Common myeloid progenitor, CD34-positive (primary cell): ENCODE measurements at regions not wholly inside any gene's neighbourhood (a gene's known extent, or its start where the extent isn't known, plus 50 kb on each side); places are given as distances from the start of the nearest gene placed in this dataset.

ENCODE experiments used
- CTCF ChIA-PET: fragments of 350-600 bp; sonication (Branson Sonifier 250); formaldehyde crosslinking; loops from one replicate; lab custom pipeline; 2021; ENCODE audit warnings: antibody characterized with exemption; lab: Charles Lee
- POLR2A ChIA-PET: fragments of 350-600 bp; sonication (Branson Sonifier 250); formaldehyde crosslinking; loops from one replicate; lab custom pipeline; 2021; ENCODE audit warnings: antibody characterized with exemption; lab: Charles Lee
- DNase-seq, 3 donors: peaks; one replicate each; pipeline versions ENCODE4 v3.0.0 to v3.0.0-alpha.2; 2013
- H3K27ac ChIP-seq, 2 experiments: 1 replicate in 1 of 2; 2 replicates in 1 of 2; pipeline ENCODE4 v1.7.0; 2013; ENCODE audit warnings: inconsistent platforms in 2 of 2, low read length in 2 of 2, mild to moderate bottlenecking in 2 of 2, low read depth in 1 of 2, moderate library complexity in 1 of 2; ENCODE audit not compliant: severe bottlenecking in 2 of 2, insufficient read depth in 1 of 2, poor library complexity in 1 of 2
- H3K27me3 ChIP-seq, 5 experiments: replicated peaks in 2 of 5; 1 replicate in 3 of 5; 2 replicates in 2 of 5; pipeline versions ENCODE4 v1.6.1 to v1.7.0; 2013; ENCODE audit warnings: low read length in 4 of 5, mild to moderate bottlenecking in 2 of 5, moderate library complexity in 2 of 5, inconsistent platforms in 1 of 5; ENCODE audit not compliant: insufficient read depth in 5 of 5, control insufficient read depth in 4 of 5
- H3K36me3 ChIP-seq, 4 experiments: 1 replicate in 2 of 4; 2 replicates in 2 of 4; pipeline versions ENCODE4 v1.6.1 to v1.7.0; 2013; ENCODE audit warnings: low read length in 3 of 4, control low read depth in 1 of 4, mild to moderate bottlenecking in 1 of 4; ENCODE audit not compliant: control insufficient read depth in 4 of 4, insufficient read depth in 4 of 4
- H3K4me1 ChIP-seq, 4 experiments: 1 replicate in 3 of 4; 2 replicates in 1 of 4; pipeline versions ENCODE4 v1.6.1 to v1.7.1; 2013; ENCODE audit warnings: low read length in 3 of 4, mild to moderate bottlenecking in 3 of 4, control low read depth in 1 of 4, inconsistent platforms in 1 of 4, moderate library complexity in 1 of 4; ENCODE audit not compliant: control insufficient read depth in 4 of 4, insufficient read depth in 4 of 4; ENCODE audit errors: control extremely low read depth in 1 of 4
- H3K4me3 ChIP-seq, 7 experiments: 1 replicate in 4 of 7; 2 replicates in 3 of 7; pipeline versions ENCODE4 v1.5.1 to v1.7.0; 2013; ENCODE audit warnings: mild to moderate bottlenecking in 7 of 7, low read length in 6 of 7, moderate library complexity in 6 of 7, inconsistent platforms in 2 of 7, low read depth in 2 of 7, control low read depth in 1 of 7; ENCODE audit not compliant: insufficient read depth in 4 of 7, control insufficient read depth in 1 of 7; ENCODE audit errors: extremely low read depth in 1 of 7
- H3K9me3 ChIP-seq, 5 experiments: 1 replicate in 4 of 5; 2 replicates in 1 of 5; pipeline versions ENCODE4 v1.6.1 to v1.7.1; 2013; ENCODE audit warnings: low read length in 4 of 5, mild to moderate bottlenecking in 2 of 5, inconsistent platforms in 1 of 5, low read depth in 1 of 5, moderate library complexity in 1 of 5; ENCODE audit not compliant: control insufficient read depth in 4 of 5, insufficient read depth in 2 of 5; ENCODE audit errors: control extremely low read depth in 1 of 5
- WGBS: methylation state at CpG from one replicate; pipeline ENCODE4 v1.1.5; 2013; ENCODE audit not compliant: insufficient coverage; 5-methylcytosine and 5-hydroxymethylcytosine counted together

- 76% methylated on average over 4 of the region's 4 CpGs for WGBS
- H3K4me3 ChIP-seq, result no peak overlapping the region
- no peak overlapping the region for H3K27ac ChIP-seq
- CTCF ChIA-PET, result no interaction called here
- H3K27me3 ChIP-seq, result peaks cover 0 to 89% (median 14%) of the 10 kb centered on the region in 5 experiments
- no peaks in the 10 kb centered on the region for H3K4me1 ChIP-seq
- H3K36me3 ChIP-seq, result no peaks in the 10 kb centered on the region
- POLR2A ChIA-PET, result no interaction called here
- peak in 1 of 3 donors; percentile 1 for DNase-seq
- peaks cover 0 to 3% (median 0%) of the 10 kb centered on the region in 5 experiments for H3K9me3 ChIP-seq
Observed at GRCh38 chr1:30315185-30315960, 408.0 kb downstream of the MATN1 start.

GRCh38 chr1:30314591-30314990, 408.8 kb downstream of the MATN1 start:
- 72% methylated on average over 4 of the region's 5 CpGs for WGBS
- Histone ChIP-seq H3K4me1 (no peaks in the 10 kb centered on the region), H3K36me3 (no peaks in the 10 kb centered on the region), H3K27me3 (peaks cover 0 to 86% (median 14%) of the 10 kb centered on the region in 5 experiments), H3K27ac (no peak overlapping the region), H3K9me3 (peaks cover 0 to 3% (median 0%) of the 10 kb centered on the region in 5 experiments), H3K4me3 (no peak overlapping the region)
- POLR2A ChIA-PET, result no interaction called here
- no peak for DNase-seq
- CTCF ChIA-PET, result no interaction called here

GRCh38 chr1:30313584-30313983, 409.8 kb downstream of the MATN1 start:
- Histone ChIP-seq H3K27me3 (peaks cover 0 to 76% (median 14%) of the 10 kb centered on the region in 5 experiments), H3K36me3 (no peaks in the 10 kb centered on the region), H3K4me3 (no peak overlapping the region), H3K27ac (no peak overlapping the region), H3K4me1 (no peaks in the 10 kb centered on the region), H3K9me3 (peaks cover 0 to 3% (median 0%) of the 10 kb centered on the region in 5 experiments)
- no peak for DNase-seq
- ChIA-PET POLR2A (no interaction called here), CTCF (no interaction called here)
- WGBS, result 81% methylated on average over 5 of the region's 5 CpGs

GRCh38 chr1:30313176-30313575, 410.2 kb downstream of the MATN1 start:
- DNase-seq, result no peak
- H3K9me3 ChIP-seq, result peaks cover 0 to 4% (median 0%) of the 10 kb centered on the region in 5 experiments
- no peaks in the 10 kb centered on the region for H3K36me3 ChIP-seq
- H3K4me3 ChIP-seq, result no peak overlapping the region
- H3K4me1 ChIP-seq, result no peaks in the 10 kb centered on the region
- WGBS, result 89% methylated on average over 6 of the region's 6 CpGs
- ChIA-PET CTCF (no interaction called here), POLR2A (no interaction called here)
- no peak overlapping the region for H3K27ac ChIP-seq
- H3K27me3 ChIP-seq, result peaks cover 0 to 76% (median 13%) of the 10 kb centered on the region in 5 experiments

GRCh38 chr1:30312226-30312625, 411.2 kb downstream of the MATN1 start:
- H3K4me3 ChIP-seq, result no peak overlapping the region
- H3K27ac ChIP-seq, result no peak overlapping the region
- CTCF ChIA-PET, result no interaction called here
- peaks cover 0 to 7% (median 0%) of the 10 kb centered on the region in 5 experiments for H3K9me3 ChIP-seq
- 85% methylated on average over 6 of the region's 7 CpGs for WGBS
- DNase-seq, result no peak
- peaks cover 0 to 75% (median 10%) of the 10 kb centered on the region in 5 experiments for H3K27me3 ChIP-seq
- no peaks in the 10 kb centered on the region for H3K4me1 ChIP-seq
- H3K36me3 ChIP-seq, result no peaks in the 10 kb centered on the region
- POLR2A ChIA-PET, result no interaction called here

GRCh38 chr1:30311749-30312148, 411.6 kb downstream of the MATN1 start:
- H3K36me3 ChIP-seq, result no peaks in the 10 kb centered on the region
- POLR2A ChIA-PET, result no interaction called here
- WGBS, result 100% methylated on average over 1 of the region's 1 CpG
- no peak overlapping the region for H3K27ac ChIP-seq
- no peak for DNase-seq
- H3K4me3 ChIP-seq, result no peak overlapping the region
- peaks cover 0 to 7% (median 0%) of the 10 kb centered on the region in 5 experiments for H3K9me3 ChIP-seq
- H3K4me1 ChIP-seq, result no peaks in the 10 kb centered on the region
- CTCF ChIA-PET, result no interaction called here
- peaks cover 0 to 74% (median 7%) of the 10 kb centered on the region in 5 experiments for H3K27me3 ChIP-seq

- Histone ChIP-seq H3K4me3 (no peak overlapping the region), H3K27ac (no peak overlapping the region), H3K4me1 (no peaks in the 10 kb centered on the region), H3K9me3 (peaks cover 0 to 5% (median 0%) of the 10 kb centered on the region in 5 experiments), H3K36me3 (no peaks in the 10 kb centered on the region), H3K27me3 (peaks cover 0 to 70% (median 7%) of the 10 kb centered on the region in 5 experiments)
- no peak for DNase-seq
- 94% methylated on average over 11 of the region's 11 CpGs for WGBS
- ChIA-PET CTCF (no interaction called here), POLR2A (no interaction called here)
Observed at GRCh38 chr1:30310966-30311742, 412.2 kb downstream of the MATN1 start.
